HG03066 (cell line): ENCODE measurements at regions not wholly inside any gene's neighbourhood (a gene's known extent, or its start where the extent isn't known, plus 50 kb on each side); places are given as distances from the start of the nearest gene placed in this dataset.
"Not testable (repeated sequence)": the region's sequence is repeated elsewhere in the genome, so short reads cannot be mapped to it uniquely, and the experiment has no call there.

Experiments
- ATAC-seq: cut with Tn5 transposase; IDR thresholded peaks from one replicate; pipeline ENCODE4 v1.9.1; 2021; ENCODE audit warnings: low read depth; ENCODE audit not compliant: unreplicated experiment

GRCh38 chr9:102206432-102206831 is 468.0 kb upstream of the GRIN3A start:
- ATAC-seq, result no peak

GRCh38 chr9:102205251-102205650 is 466.8 kb upstream of the GRIN3A start:
- no peak for ATAC-seq

- no peak for ATAC-seq
Observed at GRCh38 chr9:102202126-102202525, 463.7 kb upstream of the GRIN3A start.

GRCh38 chr9:102185962-102186361 is 447.5 kb upstream of the GRIN3A start:
- no peak for ATAC-seq

GRCh38 chr9:102185371-102185770 is 446.9 kb upstream of the GRIN3A start:
- ATAC-seq, result no peak

DNA sequence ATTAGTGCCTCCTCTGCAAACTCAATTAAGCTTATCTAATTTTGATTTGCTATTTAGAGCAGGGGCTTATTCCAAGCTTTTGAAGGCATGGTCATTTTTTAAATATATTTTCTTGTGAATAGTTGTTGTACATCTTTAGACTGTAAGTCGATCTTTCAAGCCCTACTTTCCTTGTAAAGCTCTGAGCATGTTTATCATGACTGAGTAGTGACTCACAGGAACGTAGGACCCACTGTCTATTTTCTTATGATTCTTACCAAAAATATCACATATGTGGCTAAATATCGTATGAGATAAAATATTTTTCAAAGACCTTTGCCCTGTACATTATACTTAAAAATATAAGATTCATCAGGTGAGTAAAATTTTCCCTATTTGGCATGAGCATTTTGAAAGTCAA is 440.4 kb upstream of the GRIN3A start:
- no peak for ATAC-seq

- ATAC-seq, result not testable (repeated sequence)
Observed at GRCh38 chr9:102174202-102174601, 435.8 kb upstream of the GRIN3A start.

DNA sequence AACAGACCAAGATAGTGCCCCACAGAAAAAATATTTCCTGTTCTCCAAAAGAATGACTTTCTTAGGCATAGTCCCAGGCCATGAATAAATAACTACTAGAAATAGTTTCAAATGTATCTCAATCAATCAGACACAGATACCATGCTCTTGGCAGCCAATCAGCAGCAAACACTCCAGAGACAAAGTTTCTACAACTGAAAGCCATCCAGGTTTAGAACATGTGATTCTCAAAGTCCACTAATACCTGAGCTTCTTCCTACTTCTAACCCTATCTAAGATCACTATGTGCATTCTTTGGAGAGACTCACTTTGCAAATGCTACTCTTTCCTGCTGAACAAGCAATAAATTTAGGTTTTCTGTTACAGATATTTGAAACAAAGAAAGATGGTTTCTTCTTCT is 425.8 kb upstream of the GRIN3A start:
- no peak for ATAC-seq

- ATAC-seq, result not testable (repeated sequence)
Observed at GRCh38 chr9:102153081-102153480, 414.6 kb upstream of the GRIN3A start.

DNA sequence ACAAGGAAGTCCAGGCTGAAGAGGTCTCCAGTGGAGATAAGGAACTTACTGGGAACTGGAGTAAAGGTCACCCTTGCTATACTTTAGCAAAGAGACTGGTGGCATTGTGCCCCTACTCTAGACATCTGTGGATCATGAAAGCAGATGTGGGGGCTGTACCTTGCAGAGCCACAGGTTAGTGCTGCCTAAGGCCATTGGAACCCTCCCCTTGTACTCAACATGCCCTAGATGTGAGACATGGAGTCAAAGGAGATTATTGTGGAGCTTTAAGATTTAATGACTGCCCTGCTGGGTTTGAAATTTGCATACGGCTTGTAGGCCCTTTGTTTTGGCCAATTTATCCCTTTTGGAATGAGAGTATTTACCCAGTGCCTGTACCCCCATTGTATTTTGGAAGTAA is 397.3 kb upstream of the GRIN3A start:
- ATAC-seq, result no peak

DNA sequence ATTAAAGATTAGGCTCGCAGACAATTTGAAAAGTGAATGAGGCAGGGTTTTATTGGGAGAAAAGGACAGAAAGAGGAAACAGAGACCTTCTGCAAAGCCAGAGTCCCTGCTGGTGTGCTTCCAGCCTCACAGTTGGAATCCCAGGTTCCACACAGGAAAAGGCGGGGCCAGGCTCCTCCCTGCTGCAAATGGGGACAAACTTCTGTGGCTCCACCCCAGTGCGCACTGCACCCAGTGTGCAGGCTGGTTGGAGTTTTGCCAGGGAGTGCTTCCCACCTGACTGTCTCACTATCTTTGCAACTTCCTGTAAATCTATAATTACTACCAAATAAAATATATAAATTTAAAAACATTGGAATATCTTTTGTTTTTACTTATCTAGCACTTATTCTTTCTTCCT is 386.0 kb upstream of the GRIN3A start:
- ATAC-seq, result no peak

- ATAC-seq, result no peak
Observed at GRCh38 chr9:102114557-102114956, 376.1 kb upstream of the GRIN3A start.

DNA sequence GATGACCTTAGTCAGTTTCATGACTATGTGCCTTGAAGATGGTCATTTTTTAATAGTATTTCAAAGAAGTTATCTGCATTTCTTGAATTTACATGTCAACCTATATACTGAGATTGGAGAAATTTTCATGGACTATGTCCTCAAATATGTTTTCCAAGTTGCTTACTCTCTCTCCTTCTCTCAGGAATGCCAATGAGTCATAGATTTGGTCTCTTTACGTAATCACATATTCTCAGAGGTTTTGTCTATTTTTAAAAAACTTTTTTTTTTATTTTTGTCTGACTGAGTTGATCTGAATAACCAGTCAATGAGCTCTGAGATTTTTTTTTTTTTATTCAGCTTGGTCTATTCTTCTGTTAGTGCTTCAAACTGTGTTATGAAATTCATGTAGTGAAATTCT is 374.7 kb upstream of the GRIN3A start:
- ATAC-seq, result no peak

- ATAC-seq, result no peak
Observed at GRCh38 chr9:102106439-102106838, 368.0 kb upstream of the GRIN3A start.

DNA sequence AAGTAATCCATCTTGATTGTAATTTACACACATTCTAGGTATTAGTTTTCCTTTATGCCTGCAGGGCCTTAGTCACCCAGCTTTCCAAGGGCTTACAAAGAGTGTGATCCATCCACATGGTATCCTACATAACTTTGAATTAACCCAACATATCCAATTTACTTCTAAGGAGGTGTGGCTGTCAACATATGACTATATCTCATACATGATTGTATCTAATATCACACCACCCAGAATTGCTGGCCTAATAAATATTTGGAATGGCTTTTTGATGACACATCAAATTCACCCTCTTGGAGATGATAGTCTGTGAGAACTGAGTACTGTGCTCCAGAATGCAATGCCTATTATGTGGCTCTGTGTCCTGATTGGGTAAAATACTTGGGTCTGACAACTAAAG is 363.3 kb upstream of the GRIN3A start:
- no peak for ATAC-seq

DNA sequence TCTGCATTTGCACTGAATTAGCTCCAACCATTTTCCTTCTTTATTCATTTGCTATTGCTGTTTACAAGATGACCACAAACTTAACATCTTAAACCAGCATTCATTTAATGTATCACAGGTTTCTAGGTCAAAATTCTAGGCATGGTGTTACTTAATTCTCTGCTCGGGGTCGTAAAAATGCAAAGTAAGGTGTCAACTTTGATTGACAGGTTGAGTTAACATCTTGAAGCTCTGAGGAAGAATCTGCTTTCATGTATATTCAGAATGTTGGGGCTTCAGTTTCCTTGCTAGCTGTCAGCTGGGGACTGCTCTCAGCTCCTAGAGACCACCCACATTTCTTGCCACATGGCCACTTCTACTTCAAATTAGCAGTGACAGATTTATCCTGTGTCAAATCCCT is 348.7 kb upstream of the GRIN3A start:
- ATAC-seq, result no peak

- no peak for ATAC-seq
Observed at GRCh38 chr9:102085548-102085947, 347.1 kb upstream of the GRIN3A start.

- ATAC-seq, result no peak
Observed at GRCh38 chr9:102072059-102072764, 333.8 kb upstream of the GRIN3A start.

- ATAC-seq, result no peak
Observed at GRCh38 chr9:102069969-102070368, 331.5 kb upstream of the GRIN3A start.

DNA sequence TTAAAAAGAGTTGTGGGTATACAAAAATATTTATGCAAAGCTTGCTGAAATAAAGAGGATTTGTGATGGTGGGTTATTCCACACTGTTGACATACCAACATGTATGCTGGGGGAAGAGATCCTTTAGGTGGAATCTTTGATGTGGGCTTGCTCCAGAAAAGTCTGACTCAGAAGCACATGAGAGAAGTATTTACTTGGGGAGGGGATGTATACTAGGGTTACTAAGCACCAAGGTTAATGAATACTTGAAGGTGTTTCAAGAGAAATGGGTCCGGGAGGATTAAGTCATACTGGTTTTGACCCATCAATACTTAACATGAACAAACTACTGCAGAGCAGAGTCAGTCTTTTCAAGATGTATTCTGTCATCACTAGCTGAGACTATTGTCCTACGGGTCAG is 316.4 kb upstream of the GRIN3A start:
- no peak for ATAC-seq

DNA sequence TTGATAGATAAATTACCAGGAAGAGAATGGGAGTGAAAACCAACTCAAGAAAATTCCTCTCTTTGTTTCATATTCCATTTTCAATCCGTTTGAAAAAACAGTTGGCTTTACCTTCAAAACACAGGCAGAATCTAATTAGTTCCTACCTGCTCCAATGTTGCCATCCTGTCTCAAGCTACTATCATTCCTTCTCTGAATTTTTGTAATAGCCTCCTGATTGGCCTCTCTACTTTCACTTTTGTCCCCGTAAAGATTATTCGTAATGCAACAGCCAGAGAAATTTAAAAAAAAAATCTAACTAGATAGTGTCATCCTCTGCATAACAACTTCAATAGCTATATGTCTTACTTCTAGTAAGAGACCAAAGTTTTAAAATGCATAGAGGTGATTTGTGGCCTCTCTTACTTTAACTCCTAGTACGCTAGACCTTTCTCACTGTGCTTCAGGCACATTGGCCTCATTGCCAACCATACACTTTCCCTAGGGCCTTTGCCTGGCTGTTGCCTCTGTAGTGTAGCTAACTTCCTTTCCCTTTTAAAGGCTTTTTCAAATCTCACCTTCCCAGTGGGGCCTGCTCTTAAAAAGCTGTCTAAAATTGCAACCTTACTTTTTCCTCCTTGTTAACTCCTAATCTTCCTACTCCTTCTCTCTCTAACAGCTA is 311.3 kb upstream of the GRIN3A start:
- ATAC-seq, result peak; percentile 53

DNA sequence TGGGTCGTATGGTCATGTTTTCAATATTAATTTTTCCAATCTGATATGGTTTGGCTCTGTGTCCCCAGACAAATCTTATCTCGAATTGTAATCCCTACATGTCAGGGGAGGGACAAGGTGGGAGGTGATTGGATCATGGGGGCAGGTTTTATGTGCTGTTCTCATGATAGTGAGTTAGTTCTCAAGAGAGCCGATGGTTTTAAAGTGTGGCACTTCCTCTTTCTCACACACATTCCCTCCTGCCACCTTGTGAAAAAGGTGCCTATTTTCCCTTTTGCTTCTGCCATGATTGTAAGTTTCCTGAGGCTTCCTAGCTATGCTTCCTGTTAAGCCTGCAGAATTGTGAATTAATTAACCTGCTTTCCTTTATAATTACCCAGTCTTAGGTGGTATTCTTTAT is 309.1 kb upstream of the GRIN3A start:
- ATAC-seq, result no peak
